GM23248 (cell line): ENCODE measurements at regions not wholly inside any gene's neighbourhood (a gene's known extent, or its start where the extent isn't known, plus 50 kb on each side); places are given as distances from the start of the nearest gene placed in this dataset.

Source experiments
- EZH2 ChIP-seq: fragments of 200-600 bp; sonication (generic); IDR thresholded peaks from 2 replicates; pipeline ENCODE4 v1.6.1; 2018; ENCODE audit warnings: antibody characterized with exemption, mild to moderate bottlenecking; ENCODE audit not compliant: insufficient read depth, poor library complexity, severe bottlenecking
- EZH2phosphoT487 ChIP-seq: fragments of 200-600 bp; sonication (generic); IDR thresholded peaks from 2 replicates; pipeline ENCODE4 v1.6.1; 2018; ENCODE audit warnings: antibody characterized with exemption, moderate library complexity, mild to moderate bottlenecking, low read depth; ENCODE audit not compliant: insufficient read depth

DNA sequence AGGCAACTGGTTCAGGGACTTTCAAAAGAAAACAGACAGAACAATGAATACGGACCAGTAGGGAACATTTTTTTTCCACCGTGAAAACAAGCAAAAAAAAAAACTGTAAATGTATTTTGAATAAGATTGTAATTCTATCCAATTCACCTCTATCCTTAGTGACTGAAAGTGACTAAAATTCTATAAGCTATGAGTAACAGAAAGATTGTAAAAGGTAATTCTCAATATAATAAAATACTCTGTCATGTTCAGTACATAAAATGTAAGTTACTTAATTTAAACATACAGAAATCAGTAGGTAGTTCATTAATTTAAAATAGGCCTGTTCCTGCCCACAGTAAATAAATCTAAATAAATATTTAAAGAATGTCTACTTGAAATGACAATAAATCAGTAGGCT lies 368.2 kb upstream of the ARHGEF26 start:
- no peak for TF ChIP-seq EZH2phosphoT487
- no peak for TF ChIP-seq EZH2
